Parathyroid adenoma (tissue), 2 donors: ENCODE measurements at regions not wholly inside any gene's neighbourhood (a gene's known extent, or its start where the extent isn't known, plus 50 kb on each side); places are given as distances from the start of the nearest gene placed in this dataset.

Experiments
- H2AFZ ChIP-seq: fragments of 300-600 bp; sonication (generic); one replicate; pipeline ENCODE4 v1.7.0; 2017; ENCODE audit warnings: antibody characterized with exemption, mild to moderate bottlenecking
- H3K27ac ChIP-seq: fragments of 300-600 bp; sonication (generic); one replicate; pipeline ENCODE4 v1.7.0; 2017
- H3K27me3 ChIP-seq: fragments of 300-600 bp; sonication (generic); one replicate; pipeline ENCODE4 v1.7.0; 2017; ENCODE audit warnings: low read length; ENCODE audit not compliant: control insufficient read depth, insufficient read depth
- H3K36me3 ChIP-seq: fragments of 300-600 bp; sonication (generic); one replicate; pipeline ENCODE4 v1.7.0; 2017; ENCODE audit warnings: low read length; ENCODE audit not compliant: control insufficient read depth, insufficient read depth
- H3K4me1 ChIP-seq: fragments of 300-600 bp; sonication (generic); one replicate; pipeline ENCODE4 v1.7.0; 2017; ENCODE audit warnings: control low read depth
- H3K4me2 ChIP-seq: fragments of 300-600 bp; sonication (generic); one replicate; pipeline ENCODE4 v1.7.0; 2017; ENCODE audit warnings: low read length
- H3K4me3 ChIP-seq: fragments of 300-600 bp; sonication (generic); one replicate; pipeline ENCODE4 v1.7.0; 2017; ENCODE audit warnings: low read depth, low read length
- H3K79me2 ChIP-seq: fragments of 300-600 bp; sonication (generic); one replicate; pipeline ENCODE4 v1.7.0; 2017; ENCODE audit warnings: control low read depth
- H3K9ac ChIP-seq: fragments of 300-600 bp; sonication (generic); one replicate; pipeline ENCODE4 v1.7.0; 2017; ENCODE audit warnings: mild to moderate bottlenecking
- H3K9me3 ChIP-seq: fragments of 300-600 bp; sonication (generic); one replicate; pipeline ENCODE4 v1.7.0; 2017; ENCODE audit warnings: low read length; ENCODE audit not compliant: control insufficient read depth
- CTCF ChIP-seq: fragments of 300-600 bp; sonication (generic); IDR thresholded peaks from one replicate; pipeline ENCODE4 v1.7.0; 2017; ENCODE audit warnings: antibody characterized with exemption, mild to moderate bottlenecking
- donor health status: primary hyperparathyroidism.

GRCh38 chr9:90552317-90552716, 90.3 kb downstream of the DIRAS2 start:
- no peak overlapping the region for H2AFZ ChIP-seq
- no peaks in the 10 kb centered on the region for H3K36me3 ChIP-seq
- H3K9me3 ChIP-seq = no peaks in the 10 kb centered on the region
- H3K4me1 ChIP-seq = no peaks in the 10 kb centered on the region
- H3K9ac ChIP-seq = no peak overlapping the region
- H3K27ac ChIP-seq = no peak overlapping the region
- no peak for TF ChIP-seq CTCF
- H3K79me2 ChIP-seq = no peaks in the 10 kb centered on the region
- H3K4me3 ChIP-seq = no peak overlapping the region
- no peaks in the 10 kb centered on the region for H3K27me3 ChIP-seq
- H3K4me2 ChIP-seq = no peak overlapping the region

DNA sequence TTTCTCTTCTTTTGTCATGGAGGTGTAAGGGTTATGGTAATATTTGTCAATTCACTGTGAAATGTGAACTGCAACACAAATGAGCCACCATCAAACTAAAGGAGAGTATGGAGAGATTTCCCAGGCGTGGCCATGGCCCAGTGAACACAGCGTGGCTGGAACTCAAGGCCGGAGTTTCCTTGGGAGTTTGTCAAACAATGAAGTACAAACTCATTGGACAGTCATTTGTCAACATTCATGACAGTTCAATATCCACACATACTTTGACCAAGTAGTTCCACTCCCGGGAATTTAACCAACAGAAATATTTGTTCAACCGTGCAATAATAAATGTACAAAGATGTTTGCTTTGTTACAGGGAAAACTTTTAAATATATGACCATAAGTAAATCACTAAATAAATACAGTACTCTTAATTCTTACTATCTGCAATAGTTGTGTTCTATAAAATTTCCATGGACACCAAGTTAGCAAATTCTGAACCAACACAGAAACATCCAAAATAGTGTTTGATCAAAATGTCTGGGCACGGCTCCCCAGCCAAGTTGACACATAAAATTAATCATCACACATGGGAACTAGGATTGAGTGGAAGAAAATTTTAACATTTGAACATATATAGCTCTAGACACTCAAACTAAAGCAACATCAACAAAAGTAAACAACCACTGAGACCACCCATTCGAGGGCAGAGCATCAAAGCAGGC, 87.1 kb downstream of the DIRAS2 start:
- no peak for TF ChIP-seq CTCF
- no peak overlapping the region for H3K4me3 ChIP-seq
- no peak overlapping the region for H3K4me2 ChIP-seq
- H3K4me1 ChIP-seq = no peaks in the 10 kb centered on the region
- H3K9me3 ChIP-seq = no peaks in the 10 kb centered on the region
- no peaks in the 10 kb centered on the region for H3K27me3 ChIP-seq
- H3K27ac ChIP-seq = no peak overlapping the region
- H3K9ac ChIP-seq = no peak overlapping the region
- no peak overlapping the region for H2AFZ ChIP-seq
- H3K79me2 ChIP-seq = no peaks in the 10 kb centered on the region
- H3K36me3 ChIP-seq = no peaks in the 10 kb centered on the region

GRCh38 chr9:90556897-90557675, 85.5 kb downstream of the DIRAS2 start:
- Histone ChIP-seq H3K27ac (no peak overlapping the region), H3K4me3 (no peak overlapping the region), H3K4me1 (no peaks in the 10 kb centered on the region), H3K27me3 (no peaks in the 10 kb centered on the region), H3K36me3 (no peaks in the 10 kb centered on the region), H2AFZ (no peak overlapping the region), H3K4me2 (no peak overlapping the region), H3K9ac (no peak overlapping the region), H3K9me3 (no peaks in the 10 kb centered on the region), H3K79me2 (no peaks in the 10 kb centered on the region)
- TF ChIP-seq CTCF = no peak

DNA sequence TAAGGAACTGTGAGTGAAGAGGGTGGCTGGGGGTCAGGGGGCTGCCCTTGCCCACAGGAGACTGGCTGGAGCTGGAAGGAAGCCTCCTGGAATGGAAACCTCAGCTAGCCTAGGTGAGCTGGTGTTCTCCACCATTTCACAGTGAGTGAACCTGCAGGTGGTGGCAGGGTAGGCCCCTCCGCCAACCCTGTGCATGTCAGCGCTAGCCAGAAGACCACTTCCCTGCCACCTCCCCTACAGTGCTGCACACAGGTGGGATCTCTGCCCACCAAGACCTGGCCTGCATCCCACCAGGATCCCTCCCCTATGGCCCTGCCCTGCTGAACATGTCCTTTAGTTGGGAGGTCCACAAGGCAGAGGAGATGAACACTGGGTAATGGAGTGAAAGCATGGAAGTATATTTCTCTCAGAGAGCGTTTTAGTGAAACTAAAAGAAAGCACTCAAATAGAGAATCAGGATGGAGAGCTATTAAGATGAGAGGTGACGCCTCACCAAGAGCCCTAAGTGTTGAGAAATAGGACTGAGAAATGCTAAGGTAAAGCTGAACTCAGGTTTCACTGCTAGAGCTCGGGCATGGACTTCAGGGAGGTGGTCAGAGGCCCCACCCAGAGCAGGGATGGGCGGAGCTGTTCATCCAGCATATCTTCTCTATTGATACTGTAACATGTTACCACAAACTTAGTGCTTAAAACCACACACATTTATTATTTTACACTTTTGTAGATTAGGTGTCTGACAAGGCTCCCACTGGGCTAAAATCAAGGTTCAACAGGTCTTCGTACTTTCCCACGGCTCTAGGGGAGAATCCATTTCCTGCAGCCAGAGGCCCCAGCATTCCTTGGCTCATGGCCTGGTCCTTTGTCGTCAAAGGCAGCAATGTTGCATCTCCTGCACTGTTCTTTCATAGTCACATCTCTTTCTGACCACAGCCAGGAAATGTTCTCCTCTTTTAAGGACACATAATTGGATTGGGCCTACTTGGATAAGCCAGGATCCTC, 83.2 kb downstream of the DIRAS2 start:
- H3K9me3 ChIP-seq = no peaks in the 10 kb centered on the region
- no peaks in the 10 kb centered on the region for H3K27me3 ChIP-seq
- TF ChIP-seq CTCF = no peak
- H3K4me2 ChIP-seq = no peak overlapping the region
- H3K4me3 ChIP-seq = no peak overlapping the region
- H3K36me3 ChIP-seq = no peaks in the 10 kb centered on the region
- H2AFZ ChIP-seq = no peak overlapping the region
- H3K4me1 ChIP-seq = no peaks in the 10 kb centered on the region
- no peaks in the 10 kb centered on the region for H3K79me2 ChIP-seq
- no peak overlapping the region for H3K27ac ChIP-seq
- no peak overlapping the region for H3K9ac ChIP-seq
